B cell (primary cell): ENCODE measurements at regions not wholly inside any gene's neighbourhood (a gene's known extent, or its start where the extent isn't known, plus 50 kb on each side); places are given as distances from the start of the nearest gene placed in this dataset.

Source experiments
- ATAC-seq: fragments of 200-7000 bp; cut with Tn5 transposase; one replicate; pipeline ENCODE4 v1.10.0; 2021; ENCODE audit warnings: low read depth, mild to moderate bottlenecking, moderate number of reproducible peaks, moderate library complexity
- CTCF ChIA-PET: fragments of 350-600 bp; sonication (Branson Sonifier 250); formaldehyde crosslinking; loops from one replicate; lab custom pipeline; 2021; ENCODE audit warnings: antibody characterized with exemption, inconsistent platforms; lab: Charles Lee
- POLR2A ChIA-PET: fragments of 350-600 bp; sonication (Branson Sonifier 250); formaldehyde crosslinking; loops from one replicate; lab custom pipeline; 2021; ENCODE audit warnings: antibody characterized with exemption; lab: Charles Lee
- DNase-seq: peaks from one replicate; pipeline ENCODE4 v3.0.0; 2013
- H2AFZ ChIP-seq: 2 replicates; pipeline ENCODE4 v1.6.1; 2012; ENCODE audit warnings: mild to moderate bottlenecking, low read depth, low read length; ENCODE audit not compliant: insufficient read depth, poor library complexity, severe bottlenecking
- H3K27ac ChIP-seq, 2 donors: 1 replicate in 1 of 2; 2 replicates in 1 of 2; pipeline ENCODE4 v1.5.1; 2012 to 2013; ENCODE audit warnings: low read length in 2 of 2, mild to moderate bottlenecking in 2 of 2, moderate library complexity in 1 of 2
- H3K27me3 ChIP-seq, 4 experiments: fragments of 200-600 bp in 1 of 4; sonication (generic) in 1 of 4; replicated peaks in 1 of 4; 1 replicate in 2 of 4; 2 replicates in 2 of 4; pipeline versions ENCODE4 v1.6.1 to v1.7.0; 2013 to 2016; ENCODE audit warnings: low read length in 3 of 4, mild to moderate bottlenecking in 2 of 4, mixed read lengths in 1 of 4, moderate library complexity in 1 of 4; ENCODE audit not compliant: insufficient read depth in 4 of 4, control insufficient read depth in 3 of 4; ENCODE audit errors: control extremely low read depth in 1 of 4
- H3K36me3 ChIP-seq, 2 experiments: replicated peaks in 1 of 2; 1 replicate in 1 of 2; 2 replicates in 1 of 2; pipeline versions ENCODE4 v1.6.1 to v1.7.1; 2013; ENCODE audit warnings: low read length in 1 of 2; ENCODE audit not compliant: insufficient read depth in 2 of 2, control insufficient read depth in 1 of 2; ENCODE audit errors: control extremely low read depth in 1 of 2, extremely low read depth in 1 of 2
- H3K4me1 ChIP-seq, 2 donors: fragments of 200-600 bp in 1 of 2; sonication (generic) in 1 of 2; 1 replicate in 1 of 2; 2 replicates in 1 of 2; pipeline versions ENCODE4 v1.5.1 to v1.6.1; 2013 to 2017; ENCODE audit warnings: low read length in 2 of 2; ENCODE audit not compliant: control insufficient read depth in 2 of 2, insufficient read depth in 2 of 2
- H3K4me2 ChIP-seq: replicated peaks from 2 replicates; pipeline ENCODE3; 2012; ENCODE audit warnings: mild to moderate bottlenecking, low read depth, low read length; ENCODE audit not compliant: poor library complexity, severe bottlenecking
- H3K4me3 ChIP-seq, 5 experiments: fragments of 200-600 bp in 1 of 5; sonication (generic) in 1 of 5; 1 replicate in 3 of 5; 2 replicates in 2 of 5; pipeline versions ENCODE4 v1.5.1 to v1.7.0; 2011 to 2016; ENCODE audit warnings: low read length in 4 of 5, mild to moderate bottlenecking in 4 of 5, low read depth in 2 of 5, control low read depth in 1 of 5, moderate library complexity in 1 of 5; ENCODE audit not compliant: insufficient read depth in 1 of 5; ENCODE audit errors: control extremely low read depth in 1 of 5, extremely low read depth in 1 of 5
- H3K79me2 ChIP-seq: fragments of 200-600 bp; sonication (generic); one replicate; pipeline ENCODE4 v1.6.0; 2016; ENCODE audit warnings: low read length; ENCODE audit not compliant: control insufficient read depth, insufficient read depth
- H3K9ac ChIP-seq: fragments of 200-600 bp; sonication (generic); 2 replicates; pipeline ENCODE4 v1.6.1; 2017; ENCODE audit warnings: mild to moderate bottlenecking, low read length, moderate library complexity
- H3K9me3 ChIP-seq, 3 donors: one replicate each; pipeline versions ENCODE4 v1.6.1 to v1.7.1; 2013; ENCODE audit warnings: low read length in 2 of 3; ENCODE audit not compliant: control insufficient read depth in 2 of 3, insufficient read depth in 1 of 3; ENCODE audit errors: control extremely low read depth in 1 of 3
- H4K20me1 ChIP-seq: 2 replicates; pipeline ENCODE4 v1.6.0; 2012; ENCODE audit warnings: mild to moderate bottlenecking, low read length; ENCODE audit not compliant: insufficient read depth, control insufficient read depth, poor library complexity, severe bottlenecking
- H3K27ac Mint-ChIP-seq: one replicate; pipeline ENCODE4 v1.8.0; 2021; ENCODE audit warnings: mixed read lengths
- H3K27me3 Mint-ChIP-seq: one replicate; pipeline ENCODE4 v1.8.0; 2021; ENCODE audit warnings: mixed read lengths
- H3K4me1 Mint-ChIP-seq: one replicate; pipeline ENCODE4 v1.8.0; 2021; ENCODE audit warnings: mixed read lengths
- H3K4me3 Mint-ChIP-seq: one replicate; pipeline ENCODE4 v1.8.0; 2021; ENCODE audit warnings: mixed read lengths
- H3K9me3 Mint-ChIP-seq: one replicate; pipeline ENCODE4 v1.8.0; 2022; ENCODE audit warnings: mixed read lengths; ENCODE audit not compliant: insufficient read depth
- CTCF ChIP-seq: fragments of 200-600 bp; IDR thresholded peaks from one replicate; pipeline ENCODE4 v1.8.0; 2022; ENCODE audit warnings: antibody characterized with exemption, mild to moderate bottlenecking
- EZH2 ChIP-seq: IDR thresholded peaks from 2 replicates; pipeline ENCODE4 v1.6.1; 2012; ENCODE audit warnings: borderline replicate concordance, low read depth, mild to moderate bottlenecking, moderate library complexity, low read length; ENCODE audit not compliant: insufficient read depth, poor library complexity, severe bottlenecking
- WGBS: methylation state at CpG from one replicate; pipeline ENCODE4 v1.1.5; 2013; ENCODE audit warnings: missing lambda C conversion rate; ENCODE audit not compliant: insufficient coverage; 5-methylcytosine and 5-hydroxymethylcytosine counted together
- intact Hi-C: fragments of 100-400 bp; cut with micrococcal nuclease; formaldehyde crosslinking; loops from one replicate; pipeline ENCODE4 v1.10.0; 2022

- no peak for DNase-seq
- H3K36me3 ChIP-seq, result no peaks in the 10 kb centered on the region
- intact Hi-C loops, result no loop called here
- TF ChIP-seq CTCF (no peak), EZH2 (no peak)
- WGBS, result 32% methylated on average over 6 of the region's 6 CpGs
- no peaks in the 10 kb centered on the region for H3K4me1 ChIP-seq
- no peaks in the 10 kb centered on the region for H3K27me3 Mint-ChIP-seq
- H2AFZ ChIP-seq, result no peak overlapping the region
- ChIA-PET CTCF (no interaction called here), POLR2A (no interaction called here)
- H3K9me3 Mint-ChIP-seq, result no peaks in the 10 kb centered on the region
- no peaks in the 10 kb centered on the region for H3K79me2 ChIP-seq
- no peak overlapping the region for H3K27ac ChIP-seq
- H3K9me3 ChIP-seq, result peaks cover 0 to 5% (median 0%) of the 10 kb centered on the region in 3 donors
- no peak overlapping the region for H3K4me2 ChIP-seq
- H3K4me3 Mint-ChIP-seq, result no peak overlapping the region
- H3K4me3 ChIP-seq, result no peak overlapping the region
- H4K20me1 ChIP-seq, result no peaks in the 10 kb centered on the region
- ATAC-seq, result no peak
- H3K27me3 ChIP-seq, result no peaks in the 10 kb centered on the region
- no peaks in the 10 kb centered on the region for H3K4me1 Mint-ChIP-seq
- no peak overlapping the region for H3K27ac Mint-ChIP-seq
- H3K9ac ChIP-seq, result no peak overlapping the region
Observed at GRCh38 chr3:137692803-137693431, 71.2 kb upstream of the SOX14 start.

DNA sequence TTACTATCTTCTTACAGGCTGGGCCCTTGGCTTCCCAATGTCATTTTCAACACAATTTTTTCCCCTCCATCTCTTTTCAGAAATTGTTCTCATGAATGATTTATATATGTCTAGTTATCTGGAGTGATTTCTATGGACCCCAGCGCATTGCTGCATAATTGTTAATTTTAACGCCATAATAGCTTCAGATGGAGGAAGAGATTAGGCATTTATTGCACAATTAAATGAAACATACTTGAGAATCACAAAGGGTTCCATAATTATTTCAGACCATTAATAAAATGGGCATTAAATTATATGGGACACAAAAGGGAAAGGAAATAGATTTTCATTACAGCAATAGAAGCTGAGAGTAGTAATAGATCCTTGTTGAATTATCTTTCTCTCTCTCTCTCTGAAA is 70.3 kb upstream of the SOX14 start:
- Histone ChIP-seq H4K20me1 (no peaks in the 10 kb centered on the region), H3K36me3 (no peaks in the 10 kb centered on the region), H3K9me3 (peaks cover 0 to 5% (median 0%) of the 10 kb centered on the region in 3 donors), H3K4me3 (no peak overlapping the region), H3K27me3 (no peaks in the 10 kb centered on the region), H2AFZ (no peak overlapping the region), H3K4me2 (no peak overlapping the region), H3K79me2 (no peaks in the 10 kb centered on the region), H3K27ac (no peak overlapping the region), H3K4me1 (no peaks in the 10 kb centered on the region), H3K9ac (no peak overlapping the region)
- intact Hi-C loops, result no loop called here
- H3K27ac Mint-ChIP-seq, result no peak overlapping the region
- no peaks in the 10 kb centered on the region for H3K4me1 Mint-ChIP-seq
- H3K4me3 Mint-ChIP-seq, result no peak overlapping the region
- ChIA-PET CTCF (no interaction called here), POLR2A (no interaction called here)
- no CpG with 5 or more reads among the region's 2 CpGs for WGBS
- TF ChIP-seq EZH2 (no peak), CTCF (no peak)
- ATAC-seq (no peak), DNase-seq (no peak)
- no peaks in the 10 kb centered on the region for H3K27me3 Mint-ChIP-seq
- no peaks in the 10 kb centered on the region for H3K9me3 Mint-ChIP-seq
